Smooth muscle cell (in vitro differentiated cells): ENCODE measurements at regions not wholly inside any gene's neighbourhood (a gene's known extent, or its start where the extent isn't known, plus 50 kb on each side); places are given as distances from the start of the nearest gene placed in this dataset.
"Not testable (repeated sequence)": the region's sequence is repeated elsewhere in the genome, so short reads cannot be mapped to it uniquely, and the experiment has no call there.

Experiments
- DNase-seq: peaks from one replicate; lab custom pipeline; 2025; ENCODE audit not compliant: unreplicated experiment; lab: John Stamatoyannopoulos, UW
- H2AFZ ChIP-seq: fragments of 200-600 bp; sonication (generic); 2 replicates; pipeline ENCODE4 v1.6.0; 2016; ENCODE audit warnings: antibody characterized with exemption, low read depth, mild to moderate bottlenecking
- H3F3A ChIP-seq: fragments of 200-600 bp; sonication (generic); 2 replicates; pipeline ENCODE4 v1.6.0; 2017; ENCODE audit warnings: antibody characterized with exemption, low read depth
- H3K27ac ChIP-seq: fragments of 200-600 bp; sonication (generic); 2 replicates; pipeline ENCODE4 v1.5.1; 2016; ENCODE audit warnings: low read depth, mild to moderate bottlenecking
- H3K27me3 ChIP-seq: fragments of 200-600 bp; sonication (generic); 2 replicates; pipeline ENCODE4 v1.6.1; 2016; ENCODE audit warnings: low read depth, mild to moderate bottlenecking
- H3K36me3 ChIP-seq: fragments of 200-600 bp; sonication (generic); 2 replicates; pipeline ENCODE4 v1.5.1; 2016; ENCODE audit warnings: low read depth
- H3K4me1 ChIP-seq: fragments of 200-600 bp; sonication (generic); 2 replicates; pipeline ENCODE4 v1.5.1; 2016; ENCODE audit warnings: low read depth
- H3K4me2 ChIP-seq: fragments of 200-600 bp; sonication (generic); 2 replicates; pipeline ENCODE4 v1.6.0; 2016; ENCODE audit warnings: mild to moderate bottlenecking
- H3K4me3 ChIP-seq: fragments of 200-600 bp; sonication (generic); 2 replicates; pipeline ENCODE4 v1.5.1; 2016; ENCODE audit warnings: mild to moderate bottlenecking
- H3K79me2 ChIP-seq: fragments of 200-600 bp; sonication (generic); 2 replicates; pipeline ENCODE4 v1.6.0; 2016; ENCODE audit warnings: low read depth, mild to moderate bottlenecking
- H3K9ac ChIP-seq: fragments of 200-600 bp; sonication (generic); 2 replicates; pipeline ENCODE4 v1.6.0; 2016; ENCODE audit warnings: low read depth
- H3K9me3 ChIP-seq: fragments of 200-600 bp; sonication (generic); replicated peaks from 2 replicates; pipeline ENCODE4 v1.5.1; 2016; ENCODE audit warnings: low read depth
- H4K20me1 ChIP-seq: fragments of 200-600 bp; sonication (generic); 2 replicates; pipeline ENCODE4 v1.6.0; 2016; ENCODE audit warnings: low read depth
- CTCF ChIP-seq: fragments of 200-600 bp; sonication (generic); IDR thresholded peaks from 2 replicates; pipeline ENCODE4 v1.5.1; 2017; ENCODE audit warnings: borderline replicate concordance, mild to moderate bottlenecking, antibody characterized with exemption; ENCODE audit not compliant: insufficient read depth, poor library complexity, severe bottlenecking
- WGBS: methylation state at CpG from one replicate; pipeline ENCODE4 v1.1.7; 2016; ENCODE audit warnings: low lambda C conversion rate; 5-methylcytosine and 5-hydroxymethylcytosine counted together

GRCh38 chr20:53652859-53653517 lies 59.3 kb upstream of the ZNF217 start:
- Histone ChIP-seq H3K4me1 (peaks cover 35% of the 10 kb centered on the region), H3F3A (peaks cover 10% of the 10 kb centered on the region), H3K27ac (no peak overlapping the region), H2AFZ (peak overlapping the region; percentile 68), H3K9me3 (no peaks in the 10 kb centered on the region), H3K79me2 (no peaks in the 10 kb centered on the region), H3K4me2 (no peak overlapping the region), H3K36me3 (no peaks in the 10 kb centered on the region), H3K4me3 (no peak overlapping the region), H4K20me1 (no peaks in the 10 kb centered on the region), H3K9ac (no peak overlapping the region), H3K27me3 (no peaks in the 10 kb centered on the region)
- WGBS, result 46% methylated on average over 5 of the region's 5 CpGs
- TF ChIP-seq CTCF, result no peak
- DNase-seq, result no peak

- H3K36me3 ChIP-seq, result no peaks in the 10 kb centered on the region
- H3K4me2 ChIP-seq, result no peak overlapping the region
- no peak for DNase-seq
- H3K27ac ChIP-seq, result no peak overlapping the region
- peaks cover 9% of the 10 kb centered on the region for H3F3A ChIP-seq
- no peak overlapping the region for H3K9ac ChIP-seq
- peak overlapping the region; percentile 68 for H2AFZ ChIP-seq
- peaks cover 29% of the 10 kb centered on the region for H3K4me1 ChIP-seq
- H3K4me3 ChIP-seq, result no peak overlapping the region
- 54% methylated on average over 7 of the region's 7 CpGs for WGBS
- H3K9me3 ChIP-seq, result no peaks in the 10 kb centered on the region
- no peaks in the 10 kb centered on the region for H3K79me2 ChIP-seq
- no peak for TF ChIP-seq CTCF
- no peaks in the 10 kb centered on the region for H4K20me1 ChIP-seq
- no peaks in the 10 kb centered on the region for H3K27me3 ChIP-seq
Observed at GRCh38 chr20:53652090-53652858, 58.6 kb upstream of the ZNF217 start.

GRCh38 chr20:53649493-53649892 lies 55.9 kb upstream of the ZNF217 start:
- WGBS, result 94% methylated on average over 10 of the region's 10 CpGs
- H4K20me1 ChIP-seq, H3K4me1 ChIP-seq, H3K79me2 ChIP-seq, H2AFZ ChIP-seq, H3K36me3 ChIP-seq, H3K9me3 ChIP-seq, H3K9ac ChIP-seq, DNase-seq, H3K4me2 ChIP-seq, H3K27me3 ChIP-seq, H3K27ac ChIP-seq, H3F3A ChIP-seq, H3K4me3 ChIP-seq: not testable (repeated sequence)

GRCh38 chr20:53647286-53647821 lies 53.7 kb upstream of the ZNF217 start:
- Histone ChIP-seq H2AFZ (no peak overlapping the region), H3F3A (no peaks in the 10 kb centered on the region), H4K20me1 (no peaks in the 10 kb centered on the region), H3K36me3 (no peaks in the 10 kb centered on the region), H3K27me3 (no peaks in the 10 kb centered on the region), H3K27ac (no peak overlapping the region), H3K9ac (no peak overlapping the region), H3K4me1 (peaks cover 8% of the 10 kb centered on the region), H3K79me2 (no peaks in the 10 kb centered on the region), H3K9me3 (no peaks in the 10 kb centered on the region), H3K4me2 (no peak overlapping the region), H3K4me3 (no peak overlapping the region)
- no peak for DNase-seq
- TF ChIP-seq CTCF, result no peak
- WGBS, result 98% methylated on average over 7 of the region's 7 CpGs
